DMS53 treated with DMSO at 0.1 percent for 48 hours (cell line): ENCODE measurements at regions not wholly inside any gene's neighbourhood (a gene's known extent, or its start where the extent isn't known, plus 50 kb on each side); places are given as distances from the start of the nearest gene placed in this dataset.
"Not testable (repeated sequence)": the region's sequence is repeated elsewhere in the genome, so short reads cannot be mapped to it uniquely, and the experiment has no call there.

ENCODE experiments used
- DNase-seq: peaks from one replicate; lab custom pipeline; 2025; ENCODE audit not compliant: unreplicated experiment; lab: John Stamatoyannopoulos, UW

GRCh38 chr1:29782846-29783507, 546.7 kb downstream of the PTPRU start:
- DNase-seq = no peak

GRCh38 chr1:29779146-29779545, 542.8 kb downstream of the PTPRU start:
- no peak for DNase-seq

- no peak for DNase-seq
These were observed 541.2 kb downstream of the PTPRU start for GRCh38 chr1:29777522-29777921.

- no peak for DNase-seq
These were observed 538.0 kb downstream of the PTPRU start for GRCh38 chr1:29774355-29774754.

GRCh38 chr1:29772584-29773100, 536.3 kb downstream of the PTPRU start:
- no peak for DNase-seq

GRCh38 chr1:29767769-29768425, 531.6 kb downstream of the PTPRU start:
- DNase-seq = no peak

- no peak for DNase-seq
These were observed 530.9 kb downstream of the PTPRU start for GRCh38 chr1:29767088-29767685.

- no peak for DNase-seq
These were observed 526.3 kb downstream of the PTPRU start for GRCh38 chr1:29762635-29763034.

- no peak for DNase-seq
These were observed 525.0 kb downstream of the PTPRU start for GRCh38 chr1:29761159-29761928.

- DNase-seq = no peak
These were observed 523.8 kb downstream of the PTPRU start for GRCh38 chr1:29760067-29760564.

GRCh38 chr1:29758781-29759499, 522.6 kb downstream of the PTPRU start:
- DNase-seq = no peak

GRCh38 chr1:29757866-29758780, 521.8 kb downstream of the PTPRU start:
- no peak for DNase-seq

GRCh38 chr1:29756901-29757725, 520.8 kb downstream of the PTPRU start:
- no peak for DNase-seq

- no peak for DNase-seq
These were observed 520.2 kb downstream of the PTPRU start for GRCh38 chr1:29756498-29756897.

- DNase-seq = no peak
These were observed 519.8 kb downstream of the PTPRU start for GRCh38 chr1:29756085-29756484.

GRCh38 chr1:29755412-29756015, 519.2 kb downstream of the PTPRU start:
- not testable (repeated sequence) for DNase-seq

- DNase-seq = no peak
These were observed 518.5 kb downstream of the PTPRU start for GRCh38 chr1:29754573-29755375.
